ENCODE measurements at regions not wholly inside any gene's neighbourhood (a gene's known extent, or its start where the extent isn't known, plus 50 kb on each side); places are given as distances from the start of the nearest gene placed in this dataset.

DNA sequence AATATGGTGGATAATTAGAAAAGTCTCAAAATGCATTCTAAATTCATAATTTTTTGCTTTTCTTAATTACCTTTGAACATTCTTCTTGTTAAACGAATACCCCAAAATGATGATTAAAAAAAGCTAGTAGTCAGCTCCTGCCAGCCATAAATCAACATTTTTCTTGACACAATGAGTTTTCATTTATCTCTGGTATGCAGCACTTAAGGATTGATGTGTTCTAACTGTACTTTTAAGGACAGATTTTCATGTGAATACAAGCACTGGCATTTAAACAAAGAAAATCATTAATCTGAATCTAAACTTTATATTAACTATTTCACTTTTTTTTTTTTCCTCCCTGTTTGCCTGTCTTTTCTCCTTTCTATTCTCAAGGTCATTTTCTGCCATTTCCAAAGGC lies 976.8 kb downstream of the TMEM182 start:
- TF ChIP-seq POLR2AphosphoS5 (IDR thresholded peaks at IDR 0.05; ENCODE audit: low read depth) (no peak), CTCF (IDR thresholded peaks at IDR 0.05; ENCODE audit: insufficient read depth, low read length) (no peak), GABPA (IDR thresholded peaks at IDR 0.05; ENCODE audit: low read depth) (no peak), SPI1 (IDR thresholded peaks at IDR 0.05; ENCODE audit: borderline replicate concordance, low read depth) (no peak), REST (IDR thresholded peaks at IDR 0.05; ENCODE audit: insufficient replicate concordance, low read depth) (no peak)

Measured in HL-60 (cell line).